SK-N-SH (cell line): ENCODE measurements at regions not wholly inside any gene's neighbourhood (a gene's known extent, or its start where the extent isn't known, plus 50 kb on each side); places are given as distances from the start of the nearest gene placed in this dataset.

Source experiments
- CTCF ChIA-PET: fragments of 300-600, 350-600 bp; formaldehyde crosslinking; extraction: SDS; loops from one replicate; lab custom pipeline; 2021; lab: Yijun Ruan, JAX
- POLR2A ChIA-PET: fragments of 350-600 bp; sonication (Branson Sonifier 250); formaldehyde crosslinking; extraction: SDS; loops from one replicate; lab custom pipeline; 2020; ENCODE audit warnings: antibody characterized with exemption, inconsistent platforms; lab: Yijun Ruan, JAX
- DNase-seq: peaks from one replicate; pipeline ENCODE4 v3.0.0; 2012
- H2AFZ ChIP-seq: fragments of 200-600 bp; sonication (generic); 2 replicates; pipeline ENCODE4 v1.8.1; 2016; ENCODE audit warnings: antibody characterized with exemption, mild to moderate bottlenecking, low read depth
- H3F3A ChIP-seq: fragments of 200-600 bp; sonication (generic); replicated peaks from 2 replicates; pipeline ENCODE3; 2016; ENCODE audit warnings: antibody characterized with exemption, mild to moderate bottlenecking; ENCODE audit not compliant: insufficient read depth
- H3K27ac ChIP-seq, 2 experiments: fragments of 200-500 bp in 1 of 2; fragments of 200-600 bp in 1 of 2; sonication (Bioruptor generic) in 1 of 2; sonication (generic), shearing (Covaris generic) in 1 of 2; 2 replicates each; pipeline versions ENCODE4 v1.5.1 to v1.6.1; 2014 to 2016; ENCODE audit warnings: low read depth in 2 of 2, inconsistent platforms in 1 of 2, low read length in 1 of 2, mild to moderate bottlenecking in 1 of 2, mixed read lengths in 1 of 2
- H3K27me3 ChIP-seq: fragments of 200-600 bp; sonication (generic), shearing (Covaris generic); 2 replicates; pipeline ENCODE4 v1.6.1; 2016; ENCODE audit warnings: mixed run types; ENCODE audit not compliant: insufficient read depth
- H3K36me3 ChIP-seq, 2 experiments: fragments of 200-500 bp in 1 of 2; fragments of 200-600 bp in 1 of 2; sonication (Bioruptor generic) in 1 of 2; sonication (generic) in 1 of 2; replicated peaks in 1 of 2; 2 replicates each; pipeline versions ENCODE3 to v1.5.1; 2014 to 2016; ENCODE audit warnings: low read length in 1 of 2, mild to moderate bottlenecking in 1 of 2; ENCODE audit not compliant: insufficient read depth in 2 of 2, control insufficient read depth in 1 of 2
- H3K4me1 ChIP-seq, 2 experiments: fragments of 200-500 bp in 1 of 2; fragments of 200-600 bp in 1 of 2; sonication (Bioruptor generic) in 1 of 2; sonication (generic), shearing (Covaris generic) in 1 of 2; 2 replicates each; pipeline versions ENCODE4 v1.5.1 to v1.6.1; 2014 to 2016; ENCODE audit warnings: low read depth in 1 of 2, low read length in 1 of 2, mixed run types in 1 of 2; ENCODE audit not compliant: insufficient read depth in 2 of 2, control insufficient read depth in 1 of 2
- H3K4me2 ChIP-seq: fragments of 200-600 bp; sonication (generic), shearing (Covaris generic); 2 replicates; pipeline ENCODE4 v1.6.1; 2017; ENCODE audit warnings: mixed run types
- H3K4me3 ChIP-seq, 2 experiments: fragments of 200-500 bp in 1 of 2; fragments of 200-600 bp in 1 of 2; sonication (Bioruptor generic) in 1 of 2; sonication (generic), shearing (Covaris generic) in 1 of 2; 2 replicates each; pipeline versions ENCODE4 v1.5.1 to v1.8.1; 2014 to 2016; ENCODE audit warnings: low read depth in 2 of 2, inconsistent platforms in 1 of 2, low read length in 1 of 2, mild to moderate bottlenecking in 1 of 2, mixed read lengths in 1 of 2, moderate library complexity in 1 of 2
- H3K79me2 ChIP-seq: fragments of 200-600 bp; sonication (generic); 2 replicates; pipeline ENCODE4 v1.8.1; 2017; ENCODE audit warnings: mild to moderate bottlenecking; ENCODE audit not compliant: insufficient read depth
- H3K9ac ChIP-seq: fragments of 200-600 bp; sonication (generic); 2 replicates; pipeline ENCODE4 v1.6.1; 2017; ENCODE audit warnings: mixed run types
- H3K9me2 ChIP-seq: fragments of 200-600 bp; sonication (generic); 2 replicates; pipeline ENCODE4 v1.6.1; 2017; ENCODE audit warnings: mixed run types
- H3K9me3 ChIP-seq: fragments of 200-600 bp; sonication (generic); 2 replicates; pipeline ENCODE4 v1.6.1; 2017; ENCODE audit warnings: mixed run types, mild to moderate bottlenecking, moderate library complexity
- H4K20me1 ChIP-seq: fragments of 200-600 bp; sonication (generic); 2 replicates; pipeline ENCODE4 v1.6.1; 2017; ENCODE audit warnings: mild to moderate bottlenecking, mixed run types; ENCODE audit not compliant: insufficient read depth
- CHD2 ChIP-seq: fragments of 150-350 bp; IDR thresholded peaks from 2 replicates; pipeline ENCODE4 v1.6.1; 2018; ENCODE audit warnings: low read length; ENCODE audit not compliant: partially characterized antibody
- FOSL2 ChIP-seq: IDR thresholded peaks from 2 replicates; pipeline ENCODE4 v1.4.0; 2012; ENCODE audit warnings: low read depth, mild to moderate bottlenecking, moderate library complexity, borderline replicate concordance
- GABPA ChIP-seq: IDR thresholded peaks from 2 replicates; pipeline ENCODE4 v1.4.0; 2012; ENCODE audit warnings: low read depth, mild to moderate bottlenecking
- MAX ChIP-seq: IDR thresholded peaks from 2 replicates; pipeline ENCODE4 v1.4.0; 2012; ENCODE audit warnings: low read depth
- MXI1 ChIP-seq: IDR thresholded peaks from 2 replicates; pipeline ENCODE4 v1.6.1; 2012; ENCODE audit warnings: mild to moderate bottlenecking, low read depth, low read length, improper control_type of control experiment
- NFIC ChIP-seq: IDR thresholded peaks from 2 replicates; pipeline ENCODE4 v1.4.0; 2012; ENCODE audit warnings: borderline replicate concordance
- PBX3 ChIP-seq: IDR thresholded peaks from 2 replicates; pipeline ENCODE4; 2012
- POLR2AphosphoS5 ChIP-seq: IDR thresholded peaks from 2 replicates; pipeline ENCODE4 v1.6.1; 2012; ENCODE audit warnings: low read depth, low read length
- RAD21 ChIP-seq: IDR thresholded peaks from 2 replicates; pipeline ENCODE4 v1.6.1; 2012; ENCODE audit warnings: mild to moderate bottlenecking, low read length
- RCOR1 ChIP-seq: fragments of 150-350 bp; IDR thresholded peaks from 2 replicates; pipeline ENCODE4 v1.6.1; 2017; ENCODE audit warnings: antibody characterized with exemption, low read length
- RFX5 ChIP-seq: IDR thresholded peaks from 2 replicates; pipeline ENCODE4 v1.6.1; 2012; ENCODE audit warnings: mild to moderate bottlenecking, improper control_type of control experiment, low read length
- RXRA ChIP-seq: IDR thresholded peaks from 2 replicates; pipeline ENCODE4 v1.4.0; 2012; ENCODE audit warnings: low read depth, mild to moderate bottlenecking, borderline replicate concordance
- SMC3 ChIP-seq: IDR thresholded peaks from 2 replicates; pipeline ENCODE4 v1.6.1; 2012; ENCODE audit warnings: low read depth, low read length, improper control_type of control experiment
- TCF12 ChIP-seq: IDR thresholded peaks from 2 replicates; pipeline ENCODE4 v1.4.0; 2012
- TEAD4 ChIP-seq: IDR thresholded peaks from 2 replicates; pipeline ENCODE4 v1.4.0; 2012; ENCODE audit warnings: mild to moderate bottlenecking, borderline replicate concordance; ENCODE audit not compliant: insufficient read depth
- YY1 ChIP-seq: IDR thresholded peaks from 2 replicates; pipeline ENCODE4 v1.4.0; 2012; ENCODE audit warnings: low read depth, mild to moderate bottlenecking
- WGBS: methylation state at CpG from one replicate; pipeline ENCODE4 v1.1.6; 2017; ENCODE audit warnings: low lambda C conversion rate; 5-methylcytosine and 5-hydroxymethylcytosine counted together
- TF ChIP-seq, protein P1 (sequence below): IDR thresholded peaks from 2 replicates; pipeline ENCODE4 v1.6.1; 2012; ENCODE audit warnings: mild to moderate bottlenecking, low read depth, low read length, moderate library complexity
- TF ChIP-seq, protein P2 (sequence below): fragments of 150-350 bp; IDR thresholded peaks from 2 replicates; pipeline ENCODE4 v1.6.1; 2016; ENCODE audit warnings: mild to moderate bottlenecking, low read depth, low read length

DNA sequence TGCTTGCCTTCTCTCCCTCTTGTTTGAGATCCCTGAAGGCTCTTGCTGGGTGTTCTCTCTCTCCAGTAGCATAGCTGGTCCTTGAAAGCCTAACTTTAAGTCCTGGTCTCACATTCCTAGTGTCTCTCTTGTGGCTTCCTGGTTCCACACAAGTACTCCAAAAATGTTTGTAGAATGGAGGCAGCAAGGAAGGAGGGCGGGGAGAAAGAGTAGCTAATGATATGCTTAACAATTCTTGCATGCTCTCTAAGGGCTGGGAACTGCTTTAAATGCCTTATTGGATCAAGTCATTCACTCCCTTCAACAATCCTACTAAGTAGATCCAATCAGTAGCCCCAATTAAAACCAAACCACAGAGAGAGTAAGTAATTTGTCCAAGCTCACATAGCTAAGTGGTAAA, 357.3 kb downstream of the KLF5 start:
- Histone ChIP-seq H3K27me3 (no peaks in the 10 kb centered on the region), H3K9ac (no peak overlapping the region), H3K4me1 (no peaks in the 10 kb centered on the region), H3K9me3 (no peaks in the 10 kb centered on the region), H3K4me2 (no peak overlapping the region), H4K20me1 (no peaks in the 10 kb centered on the region), H3K4me3 (no peak overlapping the region), H2AFZ (no peak overlapping the region), H3K27ac (no peak overlapping the region), H3K79me2 (no peaks in the 10 kb centered on the region), H3K9me2 (no peaks in the 10 kb centered on the region; the same call in 1 of the 2 replicates), H3K36me3 (no peaks in the 10 kb centered on the region), H3F3A (no peaks in the 10 kb centered on the region)
- ChIA-PET POLR2A (no interaction called here), CTCF (no interaction called here)
- no peak for DNase-seq
- no peak for TF ChIP-seq MXI1
- no peak for TF ChIP-seq CHD2
- TF ChIP-seq SMC3 = no peak
- TF ChIP-seq POLR2AphosphoS5 = no peak
- TF ChIP-seq YY1 = no peak
- TF ChIP-seq, protein P1, sequence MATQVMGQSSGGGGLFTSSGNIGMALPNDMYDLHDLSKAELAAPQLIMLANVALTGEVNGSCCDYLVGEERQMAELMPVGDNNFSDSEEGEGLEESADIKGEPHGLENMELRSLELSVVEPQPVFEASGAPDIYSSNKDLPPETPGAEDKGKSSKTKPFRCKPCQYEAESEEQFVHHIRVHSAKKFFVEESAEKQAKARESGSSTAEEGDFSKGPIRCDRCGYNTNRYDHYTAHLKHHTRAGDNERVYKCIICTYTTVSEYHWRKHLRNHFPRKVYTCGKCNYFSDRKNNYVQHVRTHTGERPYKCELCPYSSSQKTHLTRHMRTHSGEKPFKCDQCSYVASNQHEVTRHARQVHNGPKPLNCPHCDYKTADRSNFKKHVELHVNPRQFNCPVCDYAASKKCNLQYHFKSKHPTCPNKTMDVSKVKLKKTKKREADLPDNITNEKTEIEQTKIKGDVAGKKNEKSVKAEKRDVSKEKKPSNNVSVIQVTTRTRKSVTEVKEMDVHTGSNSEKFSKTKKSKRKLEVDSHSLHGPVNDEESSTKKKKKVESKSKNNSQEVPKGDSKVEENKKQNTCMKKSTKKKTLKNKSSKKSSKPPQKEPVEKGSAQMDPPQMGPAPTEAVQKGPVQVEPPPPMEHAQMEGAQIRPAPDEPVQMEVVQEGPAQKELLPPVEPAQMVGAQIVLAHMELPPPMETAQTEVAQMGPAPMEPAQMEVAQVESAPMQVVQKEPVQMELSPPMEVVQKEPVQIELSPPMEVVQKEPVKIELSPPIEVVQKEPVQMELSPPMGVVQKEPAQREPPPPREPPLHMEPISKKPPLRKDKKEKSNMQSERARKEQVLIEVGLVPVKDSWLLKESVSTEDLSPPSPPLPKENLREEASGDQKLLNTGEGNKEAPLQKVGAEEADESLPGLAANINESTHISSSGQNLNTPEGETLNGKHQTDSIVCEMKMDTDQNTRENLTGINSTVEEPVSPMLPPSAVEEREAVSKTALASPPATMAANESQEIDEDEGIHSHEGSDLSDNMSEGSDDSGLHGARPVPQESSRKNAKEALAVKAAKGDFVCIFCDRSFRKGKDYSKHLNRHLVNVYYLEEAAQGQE = no peak
- TF ChIP-seq, protein P2, sequence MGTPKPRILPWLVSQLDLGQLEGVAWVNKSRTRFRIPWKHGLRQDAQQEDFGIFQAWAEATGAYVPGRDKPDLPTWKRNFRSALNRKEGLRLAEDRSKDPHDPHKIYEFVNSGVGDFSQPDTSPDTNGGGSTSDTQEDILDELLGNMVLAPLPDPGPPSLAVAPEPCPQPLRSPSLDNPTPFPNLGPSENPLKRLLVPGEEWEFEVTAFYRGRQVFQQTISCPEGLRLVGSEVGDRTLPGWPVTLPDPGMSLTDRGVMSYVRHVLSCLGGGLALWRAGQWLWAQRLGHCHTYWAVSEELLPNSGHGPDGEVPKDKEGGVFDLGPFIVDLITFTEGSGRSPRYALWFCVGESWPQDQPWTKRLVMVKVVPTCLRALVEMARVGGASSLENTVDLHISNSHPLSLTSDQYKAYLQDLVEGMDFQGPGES = no peak
- no peak for TF ChIP-seq RXRA
- no peak for TF ChIP-seq PBX3
- TF ChIP-seq TEAD4 = no peak
- TF ChIP-seq RCOR1 = no peak
- TF ChIP-seq TCF12 = no peak
- TF ChIP-seq FOSL2 = no peak
- no peak for TF ChIP-seq NFIC
- TF ChIP-seq GABPA = no peak
- TF ChIP-seq RAD21 = no peak
- no peak for TF ChIP-seq RFX5
- TF ChIP-seq MAX = no peak
- 50% methylated on average over 1 of the region's 1 CpG for WGBS
